HG03103 (cell line): ENCODE measurements at regions not wholly inside any gene's neighbourhood (a gene's known extent, or its start where the extent isn't known, plus 50 kb on each side); places are given as distances from the start of the nearest gene placed in this dataset.

Experiments used
- ATAC-seq: cut with Tn5 transposase; IDR thresholded peaks from one replicate; pipeline ENCODE4 v1.9.1; 2021; ENCODE audit warnings: low read depth; ENCODE audit not compliant: unreplicated experiment

DNA sequence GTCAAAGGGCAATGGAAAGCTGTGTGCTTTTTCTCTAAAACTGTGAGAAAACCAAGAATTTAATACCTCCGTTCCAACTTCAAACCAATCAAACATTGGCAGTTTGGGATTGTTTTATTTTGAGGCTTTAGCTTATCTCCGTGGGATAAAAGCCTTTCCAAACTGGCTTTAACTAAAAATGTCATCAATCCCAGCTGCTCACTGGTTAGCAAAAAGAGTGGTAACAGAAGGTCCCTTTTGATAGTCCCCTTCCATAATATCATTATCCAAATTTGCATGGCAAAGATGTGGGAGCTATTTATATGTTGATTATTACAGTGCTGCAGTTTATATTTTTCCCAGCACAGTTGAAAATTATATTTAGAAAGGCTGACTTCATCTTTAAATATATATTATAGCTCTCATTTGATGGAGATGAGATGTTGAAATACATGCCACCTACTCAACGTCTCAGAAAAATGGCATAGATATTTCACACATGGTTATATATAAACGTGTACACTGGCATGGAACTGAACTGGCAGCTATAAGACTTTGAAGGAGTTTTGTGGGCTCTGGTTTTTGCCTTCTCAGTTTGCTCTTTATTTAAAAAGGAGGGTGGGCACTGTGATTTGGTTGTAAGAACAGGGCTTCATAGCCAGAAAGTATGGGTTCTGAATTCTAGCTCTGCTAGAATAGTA, 707.1 kb upstream of the SLIT2 start:
- no peak for ATAC-seq

DNA sequence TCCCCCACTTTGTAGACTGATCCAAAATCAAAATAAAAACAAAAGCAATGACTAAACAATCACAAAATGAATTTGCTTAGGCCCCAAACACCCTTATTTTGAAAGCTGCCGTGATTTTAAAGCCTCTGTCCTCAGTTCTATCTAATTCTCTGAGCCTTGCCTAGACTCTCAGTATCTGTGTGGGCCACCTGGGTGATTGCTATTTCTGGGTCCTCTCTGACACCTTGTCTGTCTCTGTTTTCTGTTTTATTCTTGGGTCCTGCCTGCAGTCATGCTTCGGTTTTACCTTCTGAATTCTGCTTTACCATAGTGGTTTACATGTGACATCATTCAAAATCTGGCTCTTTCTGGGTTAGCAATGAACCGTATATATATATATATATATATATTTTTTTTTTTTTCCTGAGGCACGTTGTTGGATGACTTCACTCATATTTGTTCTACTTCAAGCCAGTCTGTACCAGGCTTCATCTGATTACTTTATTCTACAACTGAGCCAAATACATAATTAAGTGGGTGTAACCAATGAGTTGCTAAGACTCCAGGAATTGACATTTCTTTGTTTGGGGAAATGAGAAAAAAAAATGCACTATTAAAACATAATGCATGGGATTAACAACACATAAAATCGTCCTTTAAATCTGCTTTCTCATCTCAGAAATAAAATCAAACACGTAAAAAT, 710.7 kb upstream of the SLIT2 start:
- ATAC-seq: no peak

DNA sequence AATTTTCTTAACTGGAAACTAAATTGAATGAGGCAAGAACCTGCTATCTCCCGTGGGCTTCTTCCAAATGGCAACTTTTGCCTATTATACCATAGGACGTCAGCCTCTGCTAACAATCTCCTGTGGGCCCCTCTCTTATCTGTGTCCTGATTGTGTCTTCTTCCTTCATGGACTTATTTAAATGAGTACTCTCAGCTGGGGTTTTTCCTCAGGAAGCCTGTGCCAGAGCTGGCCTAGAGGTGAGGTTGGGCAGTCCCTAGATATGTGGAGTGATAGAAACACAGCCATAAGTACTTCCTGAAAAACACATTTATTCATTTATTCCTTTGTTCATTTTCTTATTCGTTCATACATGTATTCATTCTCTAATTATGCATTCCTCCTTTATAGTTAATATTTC, 712.5 kb upstream of the SLIT2 start:
- no peak for ATAC-seq

DNA sequence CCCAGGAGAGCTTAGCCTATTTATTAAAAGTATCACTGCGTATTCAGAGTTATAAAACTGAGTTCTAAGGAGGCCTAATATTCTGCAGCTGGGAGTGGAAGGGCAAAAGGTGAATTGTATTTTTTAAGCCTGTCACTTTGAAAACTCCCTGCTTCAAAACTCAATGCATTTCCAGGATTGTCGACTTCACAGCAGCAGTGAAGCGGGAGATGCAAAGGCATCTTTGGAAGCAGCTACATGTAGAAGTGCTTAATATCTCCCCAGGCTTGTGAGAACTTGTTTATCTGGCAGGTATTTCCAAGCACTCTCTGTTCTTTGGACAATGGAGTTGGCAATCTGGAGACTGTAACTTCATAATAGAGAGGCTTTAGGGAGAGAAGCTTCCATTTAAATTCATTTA, 717.5 kb upstream of the SLIT2 start:
- no peak for ATAC-seq

DNA sequence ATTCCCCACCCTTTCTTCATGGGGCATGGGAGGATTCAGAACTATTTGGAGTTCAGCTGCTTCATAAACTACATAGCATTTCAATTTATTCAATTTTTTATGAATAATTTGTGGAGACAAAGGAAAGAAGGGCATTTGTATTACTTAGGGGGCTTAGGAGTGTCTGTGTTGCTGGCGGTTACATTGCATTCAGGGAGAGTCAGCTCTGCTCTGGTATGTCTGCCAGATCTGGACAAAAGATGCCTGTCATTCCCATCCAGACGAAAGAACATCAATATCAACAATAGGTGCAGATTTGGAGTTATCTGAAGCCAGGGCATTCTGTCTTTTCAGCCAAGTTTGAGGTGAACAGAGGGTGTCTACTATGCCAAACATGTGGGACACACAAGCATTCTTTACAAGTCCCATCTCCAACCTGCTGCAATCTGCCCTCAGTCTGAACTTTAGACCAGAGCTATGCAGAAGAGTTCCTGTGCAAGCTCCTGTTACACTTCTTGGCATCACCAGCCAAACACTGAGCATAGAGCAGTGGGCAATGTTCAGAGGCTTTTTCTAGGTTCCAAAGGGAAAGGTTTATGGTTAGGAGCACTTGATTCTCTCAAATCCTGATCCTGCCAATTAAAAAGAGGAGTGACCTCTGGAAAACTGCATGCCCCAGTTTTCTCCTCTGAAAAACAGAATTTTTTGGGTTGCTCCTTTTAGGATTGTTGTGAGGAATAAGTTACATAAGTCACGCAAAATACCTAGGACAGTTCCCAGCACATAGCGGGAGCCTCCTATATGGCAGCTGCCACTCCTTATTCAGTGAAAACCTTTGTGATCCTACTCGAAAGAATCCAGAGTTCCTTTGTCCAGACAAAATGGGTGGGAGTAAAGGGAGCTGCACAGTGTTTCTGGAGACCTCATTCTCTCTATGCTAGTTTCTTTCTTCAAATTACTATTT, 719.5 kb upstream of the SLIT2 start:
- no peak for ATAC-seq

DNA sequence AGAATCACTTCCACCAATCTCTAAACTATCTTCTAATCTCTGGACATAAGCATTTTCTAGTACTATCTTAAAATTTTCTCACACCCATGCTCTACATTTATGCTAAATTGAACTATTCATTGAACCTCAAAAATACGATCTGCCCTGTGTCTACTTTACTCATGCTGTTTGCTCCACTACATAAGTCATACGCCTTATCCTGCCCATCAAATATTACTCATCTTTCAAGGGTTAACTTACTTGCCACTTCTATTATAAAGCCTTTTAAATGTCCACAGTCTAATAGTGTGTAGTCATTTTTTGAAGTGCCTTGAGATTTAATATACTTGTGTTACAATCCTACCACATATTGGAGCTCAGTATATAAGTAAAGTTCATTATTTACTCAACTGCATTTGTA, 727.7 kb upstream of the SLIT2 start:
- ATAC-seq: no peak

DNA sequence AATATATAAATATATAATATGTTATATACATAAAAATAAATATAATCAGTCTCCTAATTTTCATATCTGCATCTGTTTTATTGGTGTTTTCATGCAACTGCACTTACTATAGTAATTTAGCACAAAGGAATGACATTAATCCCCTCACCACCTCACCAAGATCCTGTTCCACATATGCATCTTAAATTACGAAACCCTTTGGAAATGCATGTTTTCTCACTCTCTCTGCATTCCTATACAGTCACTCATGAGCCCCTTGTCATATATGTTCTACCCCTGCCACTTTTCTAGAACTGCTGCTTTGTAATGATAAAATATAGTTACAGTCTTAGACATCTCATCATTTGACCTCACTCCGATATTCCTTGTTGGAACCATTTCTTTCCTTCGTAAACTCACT, 728.7 kb upstream of the SLIT2 start:
- no peak for ATAC-seq

DNA sequence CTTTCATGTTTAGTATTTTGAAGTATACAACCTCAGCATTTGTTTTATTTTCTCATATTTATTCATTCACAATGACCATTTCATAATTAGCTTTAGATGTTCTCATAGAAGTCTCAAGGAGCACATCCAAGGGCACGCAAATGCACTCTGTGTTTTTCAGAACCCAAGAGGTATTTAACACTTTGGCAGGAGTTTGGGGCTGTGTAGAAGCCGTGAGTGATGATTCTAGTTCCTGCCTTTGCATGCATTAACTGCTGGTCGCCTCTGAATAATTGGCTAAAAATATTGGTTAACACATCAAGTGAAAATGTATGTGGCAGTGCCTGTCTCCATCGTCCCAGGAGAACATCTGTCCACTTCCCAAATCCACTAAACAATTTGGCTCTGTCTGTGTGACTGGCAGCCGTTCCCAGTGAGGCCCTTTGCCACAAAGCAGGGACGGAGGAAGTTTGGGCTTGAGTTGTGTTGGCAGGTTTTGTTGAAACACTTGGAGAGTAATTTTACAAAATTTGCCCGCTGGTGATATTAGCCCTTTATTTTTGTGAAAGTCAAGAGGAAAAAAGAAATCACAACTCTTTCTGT, 730.7 kb upstream of the SLIT2 start:
- no peak for ATAC-seq

DNA sequence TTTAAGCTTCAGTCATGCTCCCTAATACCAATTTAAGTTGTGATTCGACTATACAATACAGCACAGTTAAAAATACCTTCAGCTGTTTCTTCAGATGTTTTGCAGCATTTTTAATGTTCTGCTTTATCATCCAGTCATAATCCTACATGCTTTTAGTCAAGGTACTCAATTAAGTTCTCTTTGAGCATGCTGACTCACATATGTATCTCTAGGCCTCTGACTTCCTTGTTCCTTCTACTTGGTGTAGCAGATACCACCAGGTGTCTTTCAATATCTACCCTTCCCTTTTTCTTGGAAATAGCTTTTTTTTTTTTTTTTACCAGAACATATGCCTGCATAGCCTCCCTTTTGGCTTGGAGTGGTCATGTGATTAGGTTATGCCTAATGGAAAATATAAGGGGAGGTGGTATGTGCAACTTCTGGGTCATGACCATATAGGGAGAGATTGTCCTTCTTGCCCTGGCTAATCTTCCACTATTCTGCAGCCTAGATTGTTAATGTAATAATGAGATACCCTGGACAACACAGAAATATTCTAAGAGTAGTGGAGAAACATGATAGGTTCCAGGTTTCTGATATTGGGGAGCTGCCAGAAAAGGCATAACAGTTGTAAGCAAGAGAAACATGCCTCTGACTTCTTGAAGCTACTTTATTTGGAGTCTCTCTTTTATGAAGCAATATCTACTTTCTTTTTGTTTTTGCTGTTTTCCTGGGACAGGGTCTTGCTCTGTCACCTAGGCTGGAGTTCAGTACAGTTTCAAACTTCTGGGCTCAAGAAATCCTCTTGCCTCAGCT, 737.2 kb upstream of the SLIT2 start:
- ATAC-seq: no peak

DNA sequence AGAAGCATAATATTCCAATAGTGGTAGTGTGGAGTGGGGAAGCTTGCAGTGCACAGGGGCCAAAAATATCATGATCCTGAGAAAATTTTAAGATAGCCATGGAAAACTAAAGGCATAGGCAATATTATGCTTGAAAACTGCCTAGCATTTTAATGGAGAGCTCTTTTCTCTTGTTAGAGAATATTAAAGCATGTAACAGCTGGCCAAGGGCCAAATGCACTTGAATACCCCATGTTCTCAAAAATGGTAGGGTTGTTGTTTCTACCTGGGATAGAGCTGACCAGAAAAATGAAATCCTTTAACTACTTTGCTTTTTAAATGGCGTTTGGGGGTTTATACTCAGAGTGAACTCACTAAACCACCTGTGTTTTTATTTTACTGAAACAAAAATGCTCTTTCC, 739.6 kb upstream of the SLIT2 start:
- ATAC-seq: no peak

DNA sequence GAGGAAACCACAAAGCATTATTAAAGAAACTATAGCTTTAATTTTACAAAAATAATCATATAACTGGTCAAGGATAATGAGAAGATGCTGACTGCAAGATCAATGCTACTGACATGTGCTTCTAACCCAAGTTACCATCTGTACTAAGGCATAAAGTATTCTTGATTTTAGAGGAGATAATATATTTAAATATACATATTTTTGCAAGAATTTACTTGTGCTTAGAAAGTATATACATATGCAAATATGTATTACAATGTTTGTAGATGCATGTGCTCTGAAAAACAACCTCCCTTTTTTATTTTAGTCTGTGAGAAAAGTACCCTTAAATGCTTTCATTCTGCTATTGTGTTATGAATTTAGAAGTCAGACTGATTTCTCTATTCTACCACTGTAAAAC, 740.7 kb upstream of the SLIT2 start:
- ATAC-seq: no peak

DNA sequence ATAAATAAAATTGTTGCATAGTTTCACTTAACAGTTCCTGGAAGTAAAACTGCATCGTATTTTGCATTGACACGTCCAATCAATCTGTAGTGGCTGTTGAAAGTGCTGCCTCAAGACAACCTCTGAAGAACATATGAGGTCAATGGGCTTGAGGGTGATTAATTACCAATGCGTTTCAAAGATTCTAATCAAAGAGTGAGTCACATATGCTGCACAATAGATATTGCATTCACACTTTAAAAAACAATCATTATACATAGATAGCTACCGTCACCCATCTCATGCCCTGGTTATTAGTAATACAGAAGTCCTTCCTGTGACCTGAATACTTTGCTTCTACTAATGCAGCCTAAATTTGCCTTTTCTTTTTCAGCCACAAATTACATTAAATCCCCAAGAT, 743.3 kb upstream of the SLIT2 start:
- ATAC-seq: no peak

DNA sequence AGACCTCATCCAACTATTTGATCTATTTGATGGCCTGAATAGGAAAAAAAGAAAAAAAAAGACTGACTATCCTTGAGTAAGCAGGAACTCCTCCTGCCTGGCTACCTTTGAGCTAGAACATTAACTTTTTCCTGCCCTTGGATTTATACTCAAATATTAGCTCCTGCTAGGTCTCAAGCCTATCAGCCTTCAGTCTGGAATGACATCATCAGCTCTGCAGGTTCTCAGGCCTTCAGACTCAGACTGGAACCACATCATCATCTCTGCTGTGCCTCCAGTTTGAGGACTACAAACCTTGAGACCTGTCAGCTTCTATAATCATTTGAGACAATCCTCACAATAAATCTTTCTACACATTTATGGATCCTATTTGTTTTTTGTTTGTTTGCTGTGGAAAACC, 754.0 kb upstream of the SLIT2 start:
- ATAC-seq: no peak

DNA sequence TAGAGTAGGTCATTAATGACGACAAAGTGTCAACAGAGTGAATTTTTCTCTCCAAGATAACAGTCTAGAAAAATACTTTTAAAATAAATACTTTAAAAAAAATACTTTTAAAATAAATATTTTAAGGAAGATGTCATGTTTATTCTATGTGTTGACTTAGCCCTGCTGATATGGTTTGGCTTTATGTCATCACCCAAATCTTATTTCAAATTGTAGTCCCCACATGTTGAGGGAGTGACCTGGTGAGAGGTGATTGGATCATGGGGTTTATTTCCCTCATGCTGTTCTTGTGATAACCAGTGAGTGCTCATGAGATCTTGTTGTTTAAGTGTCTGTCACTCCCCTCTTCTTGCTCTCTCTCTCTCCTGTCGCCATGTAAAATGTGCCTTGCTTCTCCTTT, 754.9 kb upstream of the SLIT2 start:
- no peak for ATAC-seq

DNA sequence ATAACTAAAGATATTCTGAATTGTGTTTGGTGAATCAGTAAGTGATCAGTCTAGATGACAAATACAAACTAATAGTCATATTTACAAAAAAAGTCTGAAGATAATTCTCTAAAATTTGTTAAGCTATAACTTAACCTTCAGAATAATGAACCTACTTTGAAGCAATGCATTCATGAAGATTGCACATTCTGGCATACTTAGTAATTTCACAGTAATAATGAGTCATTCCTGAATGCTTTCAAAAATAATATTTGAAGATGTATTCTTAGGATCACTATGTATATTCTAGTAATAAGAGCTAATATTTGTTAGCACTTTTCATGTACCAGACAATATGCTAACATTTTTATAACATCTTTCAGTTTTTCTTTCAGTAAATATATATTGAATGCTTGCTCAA, 756.7 kb upstream of the SLIT2 start:
- no peak for ATAC-seq

DNA sequence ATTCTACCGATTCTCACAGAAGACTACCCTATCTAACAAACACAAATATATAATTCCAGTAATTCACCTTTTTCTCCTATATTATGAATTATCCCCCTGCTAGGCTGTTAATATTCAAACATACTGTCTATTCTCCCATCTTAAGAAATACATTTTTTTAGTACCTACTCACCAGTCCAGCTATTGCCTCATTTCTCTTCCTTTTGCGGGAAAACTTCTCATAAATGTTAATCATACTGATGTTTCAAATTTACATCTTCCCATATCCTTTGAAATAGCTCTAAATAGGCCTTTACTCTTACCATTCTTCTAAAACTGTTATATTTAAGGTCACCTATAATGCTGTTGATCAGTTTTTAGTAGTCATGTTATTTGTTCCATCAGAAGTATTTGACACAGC, 759.1 kb upstream of the SLIT2 start:
- ATAC-seq: no peak

DNA sequence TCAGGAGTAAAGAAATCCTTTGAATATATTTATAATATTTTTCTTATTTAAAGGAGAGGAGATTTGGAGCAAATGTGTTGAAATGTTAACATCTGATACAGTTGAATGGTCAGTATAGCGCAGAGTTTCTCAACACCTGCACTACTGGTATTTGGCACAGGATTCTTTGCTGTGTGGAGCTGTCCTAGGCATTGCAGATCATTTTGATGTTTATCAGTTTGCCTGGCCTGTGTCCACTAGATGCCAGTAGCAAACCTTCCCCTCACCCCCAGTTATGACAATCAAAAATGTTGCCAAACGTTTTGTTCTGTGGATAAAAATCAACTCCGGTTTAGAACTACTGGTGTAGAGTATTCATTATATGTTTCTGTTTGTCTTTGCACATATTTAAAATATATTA, 765.3 kb upstream of the SLIT2 start:
- no peak for ATAC-seq

DNA sequence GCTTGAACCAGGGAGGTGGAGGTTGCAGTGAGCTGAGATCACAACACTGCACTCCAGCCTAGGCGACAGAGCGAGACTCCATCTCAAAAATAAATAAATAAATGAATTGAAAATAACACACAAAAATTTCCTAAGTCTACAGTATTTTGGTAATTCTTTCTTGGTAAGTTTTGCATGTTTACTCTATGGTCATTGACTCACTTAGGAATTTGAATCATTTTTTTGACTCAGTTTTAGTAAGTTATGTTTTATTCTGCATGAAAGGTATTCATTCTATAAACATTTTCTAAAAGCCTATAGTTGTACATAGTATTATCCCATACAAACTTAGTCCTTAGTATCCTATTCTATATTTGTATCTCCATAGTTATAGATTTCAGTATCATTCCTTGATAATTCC, 772.9 kb upstream of the SLIT2 start:
- no peak for ATAC-seq

DNA sequence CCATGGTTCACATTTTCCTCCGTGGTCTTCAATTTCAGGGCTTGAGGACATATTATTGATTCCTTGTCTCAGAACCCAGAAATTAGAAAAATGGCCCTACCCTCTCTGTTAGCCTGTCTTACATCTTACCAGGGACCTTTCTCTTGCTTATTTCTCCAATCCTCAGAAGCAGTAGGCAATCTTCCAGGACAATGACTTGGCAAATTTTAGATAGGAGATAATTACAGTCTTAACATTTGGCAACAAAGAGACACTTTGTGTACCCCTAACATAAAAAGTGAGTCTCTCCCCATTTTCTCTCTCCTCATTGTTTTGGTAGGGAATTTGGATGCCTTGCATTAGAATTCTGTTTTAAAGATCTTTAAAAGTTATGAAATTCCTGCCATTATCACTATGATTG, 778.1 kb upstream of the SLIT2 start:
- no peak for ATAC-seq

DNA sequence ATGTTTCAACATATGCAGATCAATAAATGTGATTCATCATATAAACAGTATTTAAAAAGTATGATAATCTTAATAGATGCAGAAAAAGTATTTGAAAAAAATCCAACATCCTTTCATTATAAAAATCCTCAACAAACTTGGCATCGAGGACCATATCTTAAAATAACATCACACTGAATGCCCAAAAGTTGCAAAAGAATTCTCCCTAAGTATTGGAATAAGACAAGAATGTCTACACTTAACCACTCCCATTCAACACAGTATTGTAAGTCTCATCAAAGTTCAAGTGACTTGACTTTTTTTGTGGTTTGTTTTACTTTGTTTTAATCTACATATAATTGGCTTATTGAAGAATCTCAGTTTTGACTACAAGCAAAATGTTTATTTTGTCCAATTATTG, 779.0 kb upstream of the SLIT2 start:
- no peak for ATAC-seq
